UCSD-AML1 (cell line): ENCODE measurements at regions not wholly inside any gene's neighbourhood (a gene's known extent, or its start where the extent isn't known, plus 50 kb on each side); places are given as distances from the start of the nearest gene placed in this dataset.

Experiments used
- DNase-seq: peaks from one replicate; lab custom pipeline; 2025; ENCODE audit not compliant: unreplicated experiment; lab: John Stamatoyannopoulos, UW

- no peak for DNase-seq
Observed at GRCh38 chr7:25952261-25953057, 199.5 kb upstream of the NFE2L3 start.

GRCh38 chr7:25953859-25954258, 198.1 kb upstream of the NFE2L3 start:
- DNase-seq: no peak

GRCh38 chr7:25954395-25954794, 197.6 kb upstream of the NFE2L3 start:
- no peak for DNase-seq

GRCh38 chr7:25959168-25959734, 192.7 kb upstream of the NFE2L3 start:
- no peak for DNase-seq

- DNase-seq: no peak
Observed at GRCh38 chr7:25963733-25964132, 188.3 kb upstream of the NFE2L3 start.

- no peak for DNase-seq
Observed at GRCh38 chr7:25964483-25964991, 187.5 kb upstream of the NFE2L3 start.

GRCh38 chr7:25965405-25966123, 186.4 kb upstream of the NFE2L3 start:
- DNase-seq: no peak

- DNase-seq: no peak
Observed at GRCh38 chr7:25966469-25966868, 185.5 kb upstream of the NFE2L3 start.

GRCh38 chr7:25967278-25968204, 184.5 kb upstream of the NFE2L3 start:
- no peak for DNase-seq

GRCh38 chr7:25968205-25968993, 183.6 kb upstream of the NFE2L3 start:
- no peak for DNase-seq

- DNase-seq: no peak
Observed at GRCh38 chr7:25970356-25970755, 181.6 kb upstream of the NFE2L3 start.

GRCh38 chr7:25970911-25971310, 181.1 kb upstream of the NFE2L3 start:
- DNase-seq: no peak

- DNase-seq: no peak
Observed at GRCh38 chr7:25976630-25977029, 175.4 kb upstream of the NFE2L3 start.

- DNase-seq: no peak
Observed at GRCh38 chr7:25978466-25978865, 173.5 kb upstream of the NFE2L3 start.

GRCh38 chr7:25979605-25980004, 172.4 kb upstream of the NFE2L3 start:
- no peak for DNase-seq

GRCh38 chr7:25982684-25983083, 169.3 kb upstream of the NFE2L3 start:
- DNase-seq: no peak

- DNase-seq: no peak
Observed at GRCh38 chr7:25985196-25985595, 166.8 kb upstream of the NFE2L3 start.

GRCh38 chr7:25988640-25989039, 163.4 kb upstream of the NFE2L3 start:
- DNase-seq: no peak

- no peak for DNase-seq
Observed at GRCh38 chr7:25989140-25989705, 162.8 kb upstream of the NFE2L3 start.
